SU-DHL-6 (cell line): ENCODE measurements at regions not wholly inside any gene's neighbourhood (a gene's known extent, or its start where the extent isn't known, plus 50 kb on each side); places are given as distances from the start of the nearest gene placed in this dataset.
"Not testable (repeated sequence)": the region's sequence is repeated elsewhere in the genome, so short reads cannot be mapped to it uniquely, and the experiment has no call there.

Source experiments
- CTCF ChIP-seq: fragments of 200-600 bp; sonication (generic); IDR thresholded peaks from one replicate; pipeline ENCODE4 v1.5.1; 2017; ENCODE audit warnings: antibody characterized with exemption, mild to moderate bottlenecking, low read length, moderate library complexity; ENCODE audit not compliant: insufficient read depth, poor library complexity, severe bottlenecking
- EZH2phosphoT487 ChIP-seq: fragments of 200-600 bp; sonication (generic), shearing (Covaris generic); conservative IDR thresholded peaks from 2 replicates; pipeline ENCODE4 v1.6.1; 2018; ENCODE audit warnings: mild to moderate bottlenecking, antibody characterized with exemption, low read length, moderate library complexity, mixed read lengths

GRCh38 chr18:71355599-71355998 is 1066.8 kb downstream of the SOCS6 start:
- TF ChIP-seq EZH2phosphoT487, CTCF: not testable (repeated sequence)
